ENCODE measurements at regions not wholly inside any gene's neighbourhood (a gene's known extent, or its start where the extent isn't known, plus 50 kb on each side); places are given as distances from the start of the nearest gene placed in this dataset.
A peak's percentile ranks its signal among the peaks of the same experiment; 100 is the strongest.

DNA sequence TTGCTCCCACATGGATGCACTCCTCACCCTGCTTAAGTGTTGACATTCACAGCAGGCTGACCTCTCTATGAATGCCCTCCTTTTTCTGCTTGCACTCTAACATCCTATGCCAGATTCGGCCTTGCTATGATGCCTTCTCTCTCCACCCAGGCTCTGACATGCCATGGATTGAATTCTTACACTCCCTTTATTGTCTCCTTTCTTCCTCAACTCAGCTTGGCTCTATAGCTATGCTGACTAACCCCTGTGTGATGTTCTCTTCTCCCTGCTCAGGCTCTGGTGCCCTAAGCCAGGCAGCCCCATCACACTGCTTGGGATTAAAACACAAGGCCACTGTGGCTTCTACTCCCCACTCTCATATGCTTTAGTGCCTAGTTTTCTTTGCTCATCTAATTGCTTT is 563.7 kb downstream of the NSUN3 start:
- Histone ChIP-seq H3K27me3 (replicated peaks in 1 of 4; ENCODE audit: control extremely low read depth in 1 of 4, control insufficient read depth in 3 of 4, insufficient read depth in 4 of 4, low read length in 3 of 4) (no peaks in the 10 kb centered on the region), H3K27ac (ENCODE audit: low read length in 2 of 2) (no peak overlapping the region), H2AFZ (ENCODE audit: insufficient read depth, low read depth, low read length, poor library complexity, severe bottlenecking) (no peak overlapping the region), H3K79me2 (ENCODE audit: control insufficient read depth, insufficient read depth, low read length) (no peaks in the 10 kb centered on the region), H3K9me3 (ENCODE audit: control extremely low read depth in 1 of 3, control insufficient read depth in 2 of 3, insufficient read depth in 1 of 3, low read length in 2 of 3) (peaks cover 0 to 4% (median 0%) of the 10 kb centered on the region in 3 donors), H3K36me3 (replicated peaks in 1 of 2; ENCODE audit: control extremely low read depth in 1 of 2, control insufficient read depth in 1 of 2, extremely low read depth in 1 of 2, insufficient read depth in 2 of 2, low read length in 1 of 2) (no peaks in the 10 kb centered on the region), H3K4me3 (ENCODE audit: control extremely low read depth in 1 of 5, extremely low read depth in 1 of 5, insufficient read depth in 1 of 5, low read depth in 2 of 5, low read length in 4 of 5) (no peak overlapping the region), H4K20me1 (ENCODE audit: control insufficient read depth, insufficient read depth, low read length, poor library complexity, severe bottlenecking) (no peaks in the 10 kb centered on the region), H3K4me2 (replicated peaks; ENCODE audit: low read depth, low read length, poor library complexity, severe bottlenecking) (no peak overlapping the region), H3K9ac (ENCODE audit: low read length) (no peak overlapping the region), H3K4me1 (ENCODE audit: control insufficient read depth in 2 of 2, insufficient read depth in 2 of 2, low read length in 2 of 2) (no peaks in the 10 kb centered on the region)
- CTCF ChIA-PET, result no interaction called here
- H3K9me3 Mint-ChIP-seq (ENCODE audit: insufficient read depth), result peaks cover 5% of the 10 kb centered on the region
- no peak overlapping the region for H3K27ac Mint-ChIP-seq
- H3K27me3 Mint-ChIP-seq, result no peaks in the 10 kb centered on the region
- WGBS (ENCODE audit: insufficient coverage), result 0% methylated on average over 1 of the region's 1 CpG
- POLR2A ChIA-PET, result no interaction called here
- ATAC-seq (ENCODE audit: low read depth) (no peak), DNase-seq (no peak)
- no peaks in the 10 kb centered on the region for H3K4me1 Mint-ChIP-seq
- intact Hi-C loops (cut with micrococcal nuclease), result no loop called here
- no peak overlapping the region for H3K4me3 Mint-ChIP-seq
- no peak for TF ChIP-seq EZH2 (IDR thresholded peaks at IDR 0.05; ENCODE audit: borderline replicate concordance, insufficient read depth, low read depth, low read length, poor library complexity, severe bottlenecking)
- TF ChIP-seq, protein P1, sequence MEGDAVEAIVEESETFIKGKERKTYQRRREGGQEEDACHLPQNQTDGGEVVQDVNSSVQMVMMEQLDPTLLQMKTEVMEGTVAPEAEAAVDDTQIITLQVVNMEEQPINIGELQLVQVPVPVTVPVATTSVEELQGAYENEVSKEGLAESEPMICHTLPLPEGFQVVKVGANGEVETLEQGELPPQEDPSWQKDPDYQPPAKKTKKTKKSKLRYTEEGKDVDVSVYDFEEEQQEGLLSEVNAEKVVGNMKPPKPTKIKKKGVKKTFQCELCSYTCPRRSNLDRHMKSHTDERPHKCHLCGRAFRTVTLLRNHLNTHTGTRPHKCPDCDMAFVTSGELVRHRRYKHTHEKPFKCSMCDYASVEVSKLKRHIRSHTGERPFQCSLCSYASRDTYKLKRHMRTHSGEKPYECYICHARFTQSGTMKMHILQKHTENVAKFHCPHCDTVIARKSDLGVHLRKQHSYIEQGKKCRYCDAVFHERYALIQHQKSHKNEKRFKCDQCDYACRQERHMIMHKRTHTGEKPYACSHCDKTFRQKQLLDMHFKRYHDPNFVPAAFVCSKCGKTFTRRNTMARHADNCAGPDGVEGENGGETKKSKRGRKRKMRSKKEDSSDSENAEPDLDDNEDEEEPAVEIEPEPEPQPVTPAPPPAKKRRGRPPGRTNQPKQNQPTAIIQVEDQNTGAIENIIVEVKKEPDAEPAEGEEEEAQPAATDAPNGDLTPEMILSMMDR (IDR thresholded peaks at IDR 0.05), result no peak

- no peak overlapping the region for H3K4me3 ChIP-seq (ENCODE audit: control extremely low read depth in 1 of 5, extremely low read depth in 1 of 5, insufficient read depth in 1 of 5, low read depth in 2 of 5, low read length in 4 of 5)
- no peak overlapping the region for H3K4me2 ChIP-seq (replicated peaks; ENCODE audit: low read depth, low read length, poor library complexity, severe bottlenecking)
- H3K27me3 ChIP-seq (replicated peaks in 1 of 4; ENCODE audit: control extremely low read depth in 1 of 4, control insufficient read depth in 3 of 4, insufficient read depth in 4 of 4, low read length in 3 of 4), result no peaks in the 10 kb centered on the region
- no peaks in the 10 kb centered on the region for H3K79me2 ChIP-seq (ENCODE audit: control insufficient read depth, insufficient read depth, low read length)
- ChIA-PET CTCF (no interaction called here), POLR2A (no interaction called here)
- H2AFZ ChIP-seq (ENCODE audit: insufficient read depth, low read depth, low read length, poor library complexity, severe bottlenecking), result no peak overlapping the region
- H3K4me1 ChIP-seq (ENCODE audit: control insufficient read depth in 2 of 2, insufficient read depth in 2 of 2, low read length in 2 of 2), result no peaks in the 10 kb centered on the region
- peaks cover 0 to 4% (median 0%) of the 10 kb centered on the region in 3 donors for H3K9me3 ChIP-seq (ENCODE audit: control extremely low read depth in 1 of 3, control insufficient read depth in 2 of 3, insufficient read depth in 1 of 3, low read length in 2 of 3)
- no peak overlapping the region for H3K9ac ChIP-seq (ENCODE audit: low read length)
- Mint-ChIP-seq H3K9me3 (ENCODE audit: insufficient read depth) (peaks cover 11% of the 10 kb centered on the region), H3K4me1 (no peaks in the 10 kb centered on the region), H3K27me3 (no peaks in the 10 kb centered on the region), H3K27ac (no peak overlapping the region), H3K4me3 (no peak overlapping the region)
- H4K20me1 ChIP-seq (ENCODE audit: control insufficient read depth, insufficient read depth, low read length, poor library complexity, severe bottlenecking), result no peaks in the 10 kb centered on the region
- no peaks in the 10 kb centered on the region for H3K36me3 ChIP-seq (replicated peaks in 1 of 2; ENCODE audit: control extremely low read depth in 1 of 2, control insufficient read depth in 1 of 2, extremely low read depth in 1 of 2, insufficient read depth in 2 of 2, low read length in 1 of 2)
- DNase-seq (no peak), ATAC-seq (ENCODE audit: low read depth) (no peak)
- TF ChIP-seq EZH2 (IDR thresholded peaks at IDR 0.05; ENCODE audit: borderline replicate concordance, insufficient read depth, low read depth, low read length, poor library complexity, severe bottlenecking), result no peak
- TF ChIP-seq, protein P1 (IDR thresholded peaks at IDR 0.05), result peak; percentile 23
- WGBS (ENCODE audit: insufficient coverage), result 88% methylated on average over 1 of the region's 1 CpG
- H3K27ac ChIP-seq (ENCODE audit: low read length in 2 of 2), result no peak overlapping the region
- intact Hi-C loops (cut with micrococcal nuclease), result no loop called here
Measured at GRCh38 chr3:94627689-94628088, 564.8 kb downstream of the NSUN3 start.

Data from B cell (primary cell).